A549 (cell line): ENCODE measurements at regions not wholly inside any gene's neighbourhood (a gene's known extent, or its start where the extent isn't known, plus 50 kb on each side); places are given as distances from the start of the nearest gene placed in this dataset.

ENCODE experiments used
- ATAC-seq, 2 experiments: fragments of 200-7000 bp in 1 of 2; fragments of >200 bp in 1 of 2; cut with Nextera tagmentation in 1 of 2; cut with Tn5 transposase in 1 of 2; 3 replicates each; pipeline versions ENCODE4 v1.8.0 to v1.9.1; 2018 to 2020; ENCODE audit warnings: mild to moderate bottlenecking in 1 of 2, moderate library complexity in 1 of 2
- CTCF ChIA-PET: fragments of 300-600 bp; sonication (Branson Sonifier 250); formaldehyde crosslinking; extraction: SDS; loops from one replicate; lab custom pipeline; 2021; ENCODE audit warnings: antibody characterized with exemption, inconsistent platforms; lab: Yijun Ruan, JAX
- POLR2A ChIA-PET: fragments of 350-600 bp; formaldehyde crosslinking; extraction: SDS; loops from one replicate; lab custom pipeline; 2021; ENCODE audit warnings: antibody characterized with exemption, inconsistent platforms; lab: Yijun Ruan, JAX
- DNase-seq, 2 experiments: peaks; one replicate each; pipeline versions ENCODE4 v3.0.0 to v3.0.0-alpha.2; 2011 to 2016; ENCODE audit warnings: low read depth in 1 of 2, low spot score in 1 of 2
- FAIRE-seq: peaks from 2 replicates; lab custom pipeline; 2011; peaks lifted over from hg19 to GRCh38; lab: Jason Lieb, UNC
- H3K27ac ChIP-seq, 2 experiments: fragments of >200 bp; sonication (Bioruptor Twin); formaldehyde crosslinking; 3 replicates each; pipeline ENCODE4 v1.5.1; 2016 to 2017
- H3K4me1 ChIP-seq: fragments of >200 bp; sonication (Bioruptor Twin); formaldehyde crosslinking; 3 replicates; pipeline ENCODE4 v1.6.1; 2016
- H3K4me2 ChIP-seq: fragments of >200 bp; sonication (Bioruptor Twin); formaldehyde crosslinking; 3 replicates; pipeline ENCODE4 v1.6.1; 2016
- H3K4me3 ChIP-seq: fragments of >200 bp; sonication (Bioruptor Twin); formaldehyde crosslinking; 3 replicates; pipeline ENCODE4 v1.5.1; 2016
- H3K9me3 ChIP-seq: fragments of >200 bp; sonication (Bioruptor Twin); formaldehyde crosslinking; 3 replicates; pipeline ENCODE4 v1.6.1; 2016
- BHLHE40 ChIP-seq: IDR thresholded peaks from 2 replicates; pipeline ENCODE4 v1.6.1; 2012; ENCODE audit warnings: low read depth, low read length, inconsistent platforms
- E2F6 ChIP-seq: IDR thresholded peaks from 2 replicates; pipeline ENCODE4 v1.6.1; 2012; ENCODE audit warnings: low read depth, borderline replicate concordance
- EHF ChIP-seq: fragments of 250-450 bp; sonication (Bioruptor Pico); IDR thresholded peaks from 2 replicates; pipeline ENCODE4 v1.5.0; 2020; ENCODE audit warnings: mild to moderate bottlenecking
- ESRRA ChIP-seq: fragments of 150-350 bp; IDR thresholded peaks from 2 replicates; pipeline ENCODE4 v1.6.1; 2014; ENCODE audit warnings: mild to moderate bottlenecking, low read length, borderline replicate concordance
- FOSB ChIP-seq: fragments of 250-450 bp; sonication (Bioruptor Pico); IDR thresholded peaks from 2 replicates; pipeline ENCODE4 v1.5.0; 2020; ENCODE audit warnings: mild to moderate bottlenecking, moderate library complexity
- GATA3 ChIP-seq: IDR thresholded peaks from 2 replicates; pipeline ENCODE4 v1.6.1; 2012; ENCODE audit warnings: borderline replicate concordance
- HOXA7 ChIP-seq: fragments of 250-450 bp; sonication (Bioruptor Pico); IDR thresholded peaks from 2 replicates; pipeline ENCODE4 v1.5.0; 2020; ENCODE audit warnings: mild to moderate bottlenecking, moderate library complexity
- HOXB5 ChIP-seq: fragments of 250-450 bp; sonication (Bioruptor Pico); IDR thresholded peaks from 2 replicates; pipeline ENCODE4 v1.5.0; 2020; ENCODE audit warnings: mild to moderate bottlenecking, moderate library complexity
- KDM5A ChIP-seq: fragments of 200-600 bp; sonication (generic); IDR thresholded peaks from 2 replicates; pipeline ENCODE4 v1.6.1; 2016; ENCODE audit warnings: antibody characterized with exemption, mild to moderate bottlenecking
- MAFK ChIP-seq: fragments of 450-650 bp; IDR thresholded peaks from 2 replicates; pipeline ENCODE4 v1.6.1; 2014; ENCODE audit not compliant: partially characterized antibody
- NFE2L2 ChIP-seq: fragments of 150-350 bp; conservative IDR thresholded peaks from 2 replicates; pipeline ENCODE4 v1.6.1; 2014; ENCODE audit warnings: low read length
- NPAS2 ChIP-seq: fragments of 250-450 bp; sonication (Bioruptor Pico); IDR thresholded peaks from 2 replicates; pipeline ENCODE4 v1.8.0; 2022; ENCODE audit warnings: mild to moderate bottlenecking, moderate library complexity, borderline replicate concordance
- NR3C1 ChIP-seq: fragments of >200 bp; sonication (Bioruptor Twin); formaldehyde crosslinking; IDR thresholded peaks from 3 replicates; pipeline ENCODE4 v1.6.1; 2017
- PBX3 ChIP-seq: IDR thresholded peaks from 2 replicates; pipeline ENCODE4 v1.6.1; 2012
- POLR2A ChIP-seq: IDR thresholded peaks from 2 replicates; pipeline ENCODE4 v1.6.1; 2012; ENCODE audit warnings: mild to moderate bottlenecking, low read length
- RAD21 ChIP-seq, 2 experiments: fragments of >200 bp in 1 of 2; sonication (Bioruptor Twin) in 1 of 2; formaldehyde crosslinking in 1 of 2; IDR thresholded peaks in 1 of 2; conservative IDR thresholded peaks in 1 of 2; 2 replicates in 1 of 2; 3 replicates in 1 of 2; pipeline ENCODE4 v1.6.1; 2012 to 2018; ENCODE audit warnings: inconsistent platforms in 1 of 2
- REST ChIP-seq: fragments of 200-600 bp; sonication (generic); IDR thresholded peaks from 2 replicates; pipeline ENCODE4 v1.6.1; 2016; ENCODE audit warnings: antibody characterized with exemption, mild to moderate bottlenecking, moderate library complexity
- RNF2 ChIP-seq: fragments of 200-600 bp; sonication (generic); IDR thresholded peaks from 2 replicates; pipeline ENCODE4 v1.6.1; 2016; ENCODE audit warnings: low read depth, mild to moderate bottlenecking, antibody characterized with exemption, moderate library complexity, borderline replicate concordance
- SMC3 ChIP-seq: fragments of >200 bp; sonication (Bioruptor Twin); formaldehyde crosslinking; IDR thresholded peaks from 3 replicates; pipeline ENCODE4 v1.6.1; 2018; ENCODE audit warnings: inconsistent platforms
- SREBF2 ChIP-seq: fragments of 450-650 bp; IDR thresholded peaks from 2 replicates; pipeline ENCODE4 v1.6.1; 2014; ENCODE audit warnings: mild to moderate bottlenecking, moderate library complexity
- ZFP36 ChIP-seq: fragments of 450-650 bp; IDR thresholded peaks from 2 replicates; pipeline ENCODE4 v1.6.1; 2014; ENCODE audit warnings: borderline replicate concordance; ENCODE audit not compliant: partially characterized antibody
- WGBS: methylation state at CpG from one replicate; pipeline ENCODE4 v1.1.6; 2017; ENCODE audit errors: missing lambda C conversion rate; 5-methylcytosine and 5-hydroxymethylcytosine counted together
- TF ChIP-seq, protein P1 (sequence below): fragments of >200 bp; sonication (Bioruptor Twin); formaldehyde crosslinking; IDR thresholded peaks from 2 replicates; pipeline ENCODE4 v1.6.1; 2016

DNA sequence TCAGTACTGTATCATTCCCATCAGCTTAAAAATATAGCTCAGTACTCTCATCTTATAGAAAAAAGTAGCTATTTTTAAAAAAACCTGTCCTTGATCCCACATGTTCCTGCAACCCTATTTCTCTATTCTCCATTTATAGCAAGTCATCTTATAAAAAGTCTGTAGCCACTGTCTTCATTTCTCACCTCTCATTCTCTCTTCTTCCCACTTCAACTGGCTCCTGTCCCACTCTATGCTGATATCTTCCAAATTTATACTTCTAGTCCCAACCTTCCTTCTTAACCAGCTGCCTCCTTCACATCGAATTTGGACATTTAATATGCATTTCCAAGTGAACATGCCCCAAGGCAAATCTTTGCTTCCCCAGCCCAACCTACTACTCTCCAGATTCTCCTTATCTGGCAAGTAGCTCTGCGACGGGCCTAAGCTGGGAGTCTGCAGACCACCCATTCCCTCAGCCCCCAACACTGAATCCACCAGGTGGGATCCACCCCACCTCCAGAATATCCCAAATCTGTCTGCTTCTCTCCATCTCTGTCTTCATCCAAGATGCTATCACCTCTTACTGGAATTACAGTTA is 52.0 kb upstream of the TANC2 start:
- Histone ChIP-seq H3K4me1 (no peaks in the 10 kb centered on the region), H3K27ac (no peak overlapping the region), H3K4me2 (no peak overlapping the region), H3K4me3 (no peak overlapping the region), H3K9me3 (peaks cover 9% of the 10 kb centered on the region; the same call in 1 of the 3 replicates)
- TF ChIP-seq RNF2 (no peak), MAFK (no peak), EHF (CRISPR knock-in tag) (no peak), KDM5A (no peak), NFE2L2 (0 out of 2 replicates have a peak, but pooled peaks have one; percentile 10)
- DNase-seq (no peak), ATAC-seq (no peak), FAIRE-seq (no peak)
- ChIA-PET POLR2A (no interaction called here), CTCF (interaction anchor here (1.0 to 1.7 kb wide), 3 partner anchors 10 to 54 kb away, joined by 3 to 6 read pairs (median 5); no protein-coding TSS in a partner anchor)
- WGBS = 68% methylated on average over 3 of the region's 3 CpGs

DNA sequence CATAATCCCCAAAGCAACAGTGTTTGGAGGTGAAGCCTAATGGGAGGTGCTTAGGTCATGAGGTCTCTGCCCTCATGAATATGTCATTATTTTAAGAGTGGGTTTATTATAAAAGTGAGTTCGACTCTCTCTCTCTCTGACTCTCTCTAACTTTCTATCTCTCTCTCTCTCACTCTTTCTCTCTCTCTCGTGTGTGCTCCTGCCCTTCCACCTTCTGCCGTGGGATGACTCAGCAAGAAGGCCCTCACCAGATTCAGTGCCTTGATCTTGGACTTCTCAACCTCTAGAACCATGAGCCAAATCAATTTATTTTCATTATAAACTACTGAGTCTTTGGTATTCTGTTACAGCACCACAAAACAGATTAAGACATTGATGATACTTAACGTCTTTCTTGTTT is 53.7 kb upstream of the TANC2 start:
- POLR2A ChIA-PET = no interaction called here
- CTCF ChIA-PET = interaction anchor here (0.9 kb wide), 1 partner anchor 191 kb away, joined by 4 read pairs; no protein-coding TSS in a partner anchor
- Histone ChIP-seq H3K27ac (0 out of 6 replicates have a peak overlapping the region, but pooled peaks of 1 of the 2 experiments have one; percentile 11), H3K4me3 (no peak overlapping the region), H3K4me2 (no peak overlapping the region), H3K4me1 (no peaks in the 10 kb centered on the region), H3K9me3 (peaks cover 9% of the 10 kb centered on the region; the same call in 1 of the 3 replicates)
- no peak for DNase-seq
- TF ChIP-seq NFE2L2 (peak; percentile 58), MAFK (peak; percentile 42), HOXB5 (CRISPR knock-in tag) (no peak)
- WGBS = 60% methylated on average over 4 of the region's 4 CpGs
- ATAC-seq = no peak
- no peak for FAIRE-seq

DNA sequence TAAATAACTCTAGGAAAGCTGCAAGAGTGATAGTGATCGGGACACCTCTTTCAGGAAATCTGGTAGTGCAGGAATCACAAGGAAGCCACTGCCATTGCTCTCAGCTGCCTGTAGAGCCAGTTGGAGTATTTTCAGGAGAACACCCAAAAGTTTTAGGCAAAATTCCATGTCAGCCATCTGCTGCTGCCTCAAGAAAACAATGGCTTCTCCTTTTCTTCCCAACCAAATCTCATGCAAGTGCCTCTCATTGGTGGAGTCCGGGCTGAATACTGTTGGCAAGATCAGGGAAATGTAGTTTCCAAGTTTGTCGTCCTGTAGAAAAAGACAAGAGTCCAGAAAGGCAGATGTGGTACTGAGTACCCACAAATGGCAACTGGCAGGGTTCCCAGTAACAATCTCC is 54.9 kb upstream of the TANC2 start:
- no peak for TF ChIP-seq FOSB
- no peak for TF ChIP-seq ESRRA
- no peak for TF ChIP-seq NPAS2 (CRISPR knock-in tag)
- TF ChIP-seq NR3C1 = no peak
- no peak for TF ChIP-seq RAD21 (conservative IDR thresholded peaks at IDR 0.05 in 1 of 2, IDR thresholded peaks at IDR 0.05 in 1 of 2)
- TF ChIP-seq PBX3 = no peak
- TF ChIP-seq BHLHE40 = no peak
- TF ChIP-seq HOXB5 (CRISPR knock-in tag) = no peak
- TF ChIP-seq ZFP36 = no peak
- no peak for TF ChIP-seq HOXA7 (CRISPR knock-in tag)
- TF ChIP-seq, protein P1, sequence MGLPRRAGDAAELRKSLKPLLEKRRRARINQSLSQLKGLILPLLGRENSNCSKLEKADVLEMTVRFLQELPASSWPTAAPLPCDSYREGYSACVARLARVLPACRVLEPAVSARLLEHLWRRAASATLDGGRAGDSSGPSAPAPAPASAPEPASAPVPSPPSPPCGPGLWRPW = no peak
- no peak for TF ChIP-seq GATA3
- TF ChIP-seq REST = no peak
- TF ChIP-seq E2F6 = no peak
- no peak for TF ChIP-seq SMC3
- TF ChIP-seq POLR2A = no peak
- no peak for TF ChIP-seq RNF2
- TF ChIP-seq SREBF2 = no peak
- Histone ChIP-seq H3K27ac (no peak overlapping the region), H3K4me2 (no peak overlapping the region), H3K4me1 (no peaks in the 10 kb centered on the region), H3K4me3 (no peak overlapping the region), H3K9me3 (peaks cover 9% of the 10 kb centered on the region; the same call in 1 of the 3 replicates)
- no peak for ATAC-seq
- no peak for DNase-seq
- ChIA-PET CTCF (interaction anchor here (0.6 to 2.2 kb wide), 3 partner anchors 9 to 208 kb away, joined by 3 to 4 read pairs (median 4); no protein-coding TSS in a partner anchor), POLR2A (no interaction called here)
- FAIRE-seq = no peak
- 65% methylated on average over 3 of the region's 3 CpGs for WGBS
